ENCODE measurements at regions not wholly inside any gene's neighbourhood (a gene's known extent, or its start where the extent isn't known, plus 50 kb on each side); places are given as distances from the start of the nearest gene placed in this dataset.

DNA sequence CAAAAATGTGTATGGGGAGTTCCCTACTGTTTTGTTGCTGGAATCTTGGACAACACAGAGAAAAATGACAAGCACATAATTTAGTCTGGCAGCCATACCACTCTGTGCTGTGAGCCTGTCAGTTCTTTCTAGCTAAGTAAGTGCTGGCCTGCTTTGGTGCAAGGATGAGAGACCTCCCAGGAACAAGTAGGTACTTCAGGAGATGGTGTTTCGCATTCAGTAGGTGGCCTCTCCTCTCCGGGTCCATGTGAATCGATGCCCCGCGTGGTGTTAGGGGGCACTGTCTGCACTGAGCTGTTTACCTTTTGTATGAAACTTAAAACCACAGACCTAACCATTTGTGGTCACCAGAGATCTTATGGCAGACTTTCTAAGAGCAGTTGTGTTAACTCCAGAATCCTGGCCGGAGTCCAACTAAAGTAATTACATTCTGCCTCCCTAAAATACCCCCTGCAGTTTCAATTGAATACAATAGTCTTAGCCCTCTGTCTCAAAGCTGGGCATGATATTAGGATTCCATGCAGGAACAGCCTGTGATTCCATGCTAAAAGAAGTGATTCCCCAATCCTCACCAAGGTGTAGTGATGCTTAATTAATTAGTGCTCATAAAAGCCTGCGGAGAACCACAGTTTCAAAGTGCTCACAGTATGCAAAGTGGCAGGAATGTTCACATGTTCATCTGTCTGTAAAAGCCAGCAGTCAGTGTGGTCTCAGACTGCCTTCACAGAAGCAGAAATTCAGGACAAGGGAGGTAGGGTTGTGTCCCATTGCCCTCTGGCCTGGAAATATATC is 64.2 kb downstream of the LLPH start:
- DNase-seq = no peak

GRCh38 chr12:66065641-66066136 is 64.9 kb downstream of the LLPH start:
- DNase-seq = peak; percentile 21

DNA sequence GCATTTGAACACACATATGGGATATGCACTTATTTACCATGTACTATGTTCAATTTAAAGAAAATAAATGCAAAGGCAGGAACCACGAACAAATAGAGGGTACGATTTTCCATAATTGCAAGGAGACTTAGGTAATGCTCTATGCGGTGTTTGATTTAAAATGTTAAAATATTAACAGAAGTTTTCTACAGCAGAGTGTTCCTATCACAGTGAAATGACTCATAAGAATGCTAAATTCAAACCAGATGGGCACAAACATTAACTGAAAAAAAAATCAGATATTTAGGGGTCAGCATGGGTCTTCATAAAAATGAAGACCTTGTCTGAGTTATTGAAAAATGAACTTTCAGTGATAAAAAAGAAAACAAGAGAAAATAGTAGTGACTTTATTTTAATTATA is 65.4 kb downstream of the LLPH start:
- peak; percentile 3 for DNase-seq

GRCh38 chr12:66063916-66064315 is 66.6 kb downstream of the LLPH start:
- DNase-seq = no peak

- no peak for DNase-seq
Observed at GRCh38 chr12:66062290-66062625, 68.3 kb downstream of the LLPH start.

- DNase-seq = no peak
Observed at GRCh38 chr12:66061557-66062289, 68.8 kb downstream of the LLPH start.

GRCh38 chr12:66061076-66061475 is 69.5 kb downstream of the LLPH start:
- DNase-seq = no peak

- DNase-seq = no peak
Observed at GRCh38 chr12:66060163-66060907, 70.2 kb downstream of the LLPH start.

- no peak for DNase-seq
Observed at GRCh38 chr12:66059666-66060065, 70.9 kb downstream of the LLPH start.

DNA sequence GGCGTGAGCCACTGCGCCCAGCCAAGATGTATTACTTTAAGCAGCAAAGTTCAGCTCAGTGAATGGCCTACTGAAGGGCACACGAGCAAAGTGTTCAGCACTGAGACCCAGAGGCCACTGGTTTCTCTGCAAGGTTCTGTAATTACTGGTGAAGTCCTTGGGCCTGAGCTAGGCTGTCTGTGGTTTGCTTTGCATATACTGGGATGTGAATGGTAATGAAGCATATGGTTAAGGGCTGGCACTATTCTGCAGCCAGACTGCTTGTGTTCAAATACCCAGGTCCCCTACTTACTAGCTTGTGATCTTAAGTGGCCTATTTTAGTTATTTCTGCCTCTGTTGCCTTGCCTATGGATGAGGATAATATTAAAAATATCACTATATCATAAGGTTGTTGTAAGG is 72.0 kb downstream of the LLPH start:
- DNase-seq = no peak

- DNase-seq = no peak
Observed at GRCh38 chr12:66055837-66056319, 74.7 kb downstream of the LLPH start.

- DNase-seq = no peak
Observed at GRCh38 chr12:66052988-66053615, 77.4 kb downstream of the LLPH start.

DNA sequence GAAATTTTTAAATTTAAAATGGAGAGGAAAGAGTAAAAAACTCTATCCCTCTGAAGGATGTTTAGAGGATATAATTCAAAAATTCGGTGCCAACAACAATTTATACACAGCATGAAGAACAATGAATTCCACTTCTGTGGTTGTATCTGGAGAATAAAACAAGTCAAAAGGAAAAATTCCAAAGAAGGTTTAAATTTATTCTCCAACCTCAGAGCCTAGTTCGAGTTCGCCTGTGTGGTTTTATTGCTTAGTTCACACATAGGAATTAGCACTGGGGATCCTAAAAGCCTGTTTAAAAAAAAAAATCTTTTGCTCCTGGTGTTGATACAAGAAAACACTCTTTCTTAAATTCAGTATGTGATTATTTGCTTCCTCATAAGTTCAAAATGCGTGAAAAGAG is 79.2 kb downstream of the LLPH start:
- no peak for DNase-seq

DNA sequence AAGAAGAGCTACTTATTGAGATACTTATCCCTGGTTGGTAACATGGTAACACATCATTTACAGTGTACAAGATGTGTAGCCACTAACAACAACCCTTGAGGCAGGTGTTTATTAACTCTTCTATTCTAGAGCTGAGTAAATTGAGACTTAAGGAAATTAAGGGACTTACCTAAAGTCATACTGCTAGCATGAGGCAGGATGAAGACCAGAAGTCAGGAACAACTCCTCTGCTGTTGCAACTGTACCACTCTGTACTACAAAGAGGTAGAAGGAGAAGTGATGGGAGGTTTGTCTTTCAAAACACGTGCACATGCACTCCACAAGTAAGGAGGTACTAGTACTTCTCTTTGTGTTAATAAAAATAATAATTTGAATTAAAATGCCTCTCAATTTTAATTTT is 79.9 kb downstream of the LLPH start:
- no peak for DNase-seq

DNA sequence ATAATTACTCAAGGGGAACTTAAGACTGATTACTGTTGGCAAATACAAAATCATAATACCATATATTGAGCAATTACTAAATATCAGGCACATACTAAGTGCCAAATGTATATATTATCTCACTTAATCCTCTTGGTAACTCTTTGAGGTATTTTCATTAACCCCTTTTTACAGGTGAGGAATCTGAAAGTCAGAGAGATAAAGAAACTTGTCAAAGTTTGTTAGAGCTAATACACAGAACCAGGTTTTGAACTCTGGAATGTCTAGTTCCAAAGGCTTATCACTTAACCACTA is 80.3 kb downstream of the LLPH start:
- no peak for DNase-seq

GRCh38 chr12:66049538-66050282 is 80.8 kb downstream of the LLPH start:
- no peak for DNase-seq

DNA sequence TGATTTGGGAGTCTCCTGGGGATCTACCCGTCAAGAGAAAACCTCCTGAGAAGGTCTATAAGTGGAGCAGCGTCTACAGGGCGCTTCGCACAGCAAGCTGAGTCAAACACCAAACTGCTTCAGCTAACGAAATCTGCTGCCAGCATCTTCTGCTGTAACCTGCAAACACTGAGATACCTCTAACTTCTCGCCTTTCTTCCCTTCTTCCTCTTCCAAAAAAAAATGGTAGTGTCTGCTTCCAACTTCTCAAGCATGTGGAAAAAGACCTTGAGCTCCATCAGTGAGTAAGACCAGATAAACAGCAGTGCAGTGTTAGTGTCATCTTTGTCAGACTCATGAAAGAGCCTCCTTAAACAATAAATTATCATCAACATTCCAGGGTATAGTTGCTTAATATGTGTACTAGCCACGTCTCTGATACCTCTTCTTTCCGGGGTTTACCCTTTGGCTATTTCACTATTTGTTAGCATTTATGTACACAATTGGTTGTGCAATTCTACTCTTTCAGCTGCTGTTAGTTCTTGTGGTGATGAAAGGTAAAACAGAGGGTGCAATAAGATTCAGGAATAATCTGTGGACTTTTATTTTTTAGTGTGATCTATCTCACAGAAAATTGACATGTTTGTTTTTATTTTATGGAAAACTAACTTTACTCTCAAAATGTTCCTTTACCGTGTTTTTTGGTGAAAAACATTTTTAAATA is 81.6 kb downstream of the LLPH start:
- no peak for DNase-seq

- no peak for DNase-seq
Observed at GRCh38 chr12:66048218-66048834, 82.2 kb downstream of the LLPH start.

- peak; percentile 7 for DNase-seq
Observed at GRCh38 chr12:66047411-66048021, 83.0 kb downstream of the LLPH start.

- DNase-seq = no peak
Observed at GRCh38 chr12:66045506-66045905, 85.0 kb downstream of the LLPH start.
